Lower lobe of right lung (tissue), 2 donors: ENCODE measurements at regions not wholly inside any gene's neighbourhood (a gene's known extent, or its start where the extent isn't known, plus 50 kb on each side); places are given as distances from the start of the nearest gene placed in this dataset.

Experiments used
- ATAC-seq, 2 donors: fragments of 200-7000 bp; cut with Tn5 transposase; one replicate each; pipeline ENCODE4 v1.9.1; 2020 to 2022; ENCODE audit warnings: mild to moderate bottlenecking in 2 of 2, moderate library complexity in 2 of 2
- DNase-seq: peaks from one replicate; pipeline ENCODE4 v3.0.0-alpha.2; 2020
- H3K27ac ChIP-seq: fragments of 200-600 bp; one replicate; pipeline ENCODE4 v1.8.0; 2022
- H3K27me3 ChIP-seq: fragments of 200-600 bp; one replicate; pipeline ENCODE4 v1.8.0; 2022; ENCODE audit warnings: low read depth
- H3K36me3 ChIP-seq: fragments of 200-600 bp; one replicate; pipeline ENCODE4 v1.8.0; 2022; ENCODE audit warnings: mild to moderate bottlenecking
- H3K4me1 ChIP-seq: fragments of 200-600 bp; one replicate; pipeline ENCODE4 v1.8.0; 2022
- H3K4me3 ChIP-seq: fragments of 200-600 bp; one replicate; pipeline ENCODE4 v1.8.0; 2022; ENCODE audit warnings: mild to moderate bottlenecking
- H3K9me3 ChIP-seq: fragments of 200-600 bp; one replicate; pipeline ENCODE4 v1.8.0; 2022
- CTCF ChIP-seq: fragments of 200-600 bp; IDR thresholded peaks from one replicate; pipeline ENCODE4 v1.8.0; 2022; ENCODE audit warnings: antibody characterized with exemption, mild to moderate bottlenecking
- intact Hi-C: fragments of 100-400 bp; cut with DNase I; formaldehyde crosslinking; loops from one replicate; pipeline ENCODE4 v1.11.0; 2022
- donor health status: DM: no; HTN: yes; CAD: no; lungs with severe emphysema.

DNA sequence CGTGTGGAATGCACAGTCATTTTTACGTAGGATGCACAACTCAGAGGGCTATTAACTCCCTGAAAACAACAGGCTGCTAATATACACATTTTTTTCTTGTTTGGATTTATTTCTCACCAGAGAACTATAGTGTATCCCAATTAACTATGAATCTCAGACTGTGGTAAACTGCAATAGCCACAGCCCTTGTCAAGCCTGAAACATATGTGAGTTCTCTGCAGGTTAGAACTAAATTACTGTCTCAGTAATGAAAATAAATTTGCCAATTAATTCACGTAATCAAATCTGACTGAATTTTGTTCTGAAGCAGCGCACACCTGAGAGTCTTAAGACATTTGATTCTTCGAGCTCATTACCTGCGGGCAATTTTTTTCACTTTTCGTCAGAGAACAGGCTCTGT lies 318.6 kb downstream of the PMP22 start:
- H3K4me1 ChIP-seq, result no peaks in the 10 kb centered on the region
- DNase-seq, result no peak
- H3K36me3 ChIP-seq, result no peaks in the 10 kb centered on the region
- intact Hi-C loops, result no loop called here
- H3K27ac ChIP-seq, result no peak overlapping the region
- TF ChIP-seq CTCF, result no peak
- H3K4me3 ChIP-seq, result no peak overlapping the region
- no peak for ATAC-seq
- no peaks in the 10 kb centered on the region for H3K9me3 ChIP-seq
- H3K27me3 ChIP-seq, result no peaks in the 10 kb centered on the region

GRCh38 chr17:14942526-14943190 lies 322.5 kb downstream of the PMP22 start:
- DNase-seq (no peak), ATAC-seq (no peak)
- no peak overlapping the region for H3K4me3 ChIP-seq
- H3K9me3 ChIP-seq, result no peaks in the 10 kb centered on the region
- no peaks in the 10 kb centered on the region for H3K27me3 ChIP-seq
- H3K27ac ChIP-seq, result no peak overlapping the region
- H3K36me3 ChIP-seq, result no peaks in the 10 kb centered on the region
- no peak for TF ChIP-seq CTCF
- intact Hi-C loops, result no loop called here
- H3K4me1 ChIP-seq, result no peaks in the 10 kb centered on the region

- H3K27ac ChIP-seq, result no peak overlapping the region
These were observed 324.2 kb downstream of the PMP22 start for GRCh38 chr17:14940938-14941265.

DNA sequence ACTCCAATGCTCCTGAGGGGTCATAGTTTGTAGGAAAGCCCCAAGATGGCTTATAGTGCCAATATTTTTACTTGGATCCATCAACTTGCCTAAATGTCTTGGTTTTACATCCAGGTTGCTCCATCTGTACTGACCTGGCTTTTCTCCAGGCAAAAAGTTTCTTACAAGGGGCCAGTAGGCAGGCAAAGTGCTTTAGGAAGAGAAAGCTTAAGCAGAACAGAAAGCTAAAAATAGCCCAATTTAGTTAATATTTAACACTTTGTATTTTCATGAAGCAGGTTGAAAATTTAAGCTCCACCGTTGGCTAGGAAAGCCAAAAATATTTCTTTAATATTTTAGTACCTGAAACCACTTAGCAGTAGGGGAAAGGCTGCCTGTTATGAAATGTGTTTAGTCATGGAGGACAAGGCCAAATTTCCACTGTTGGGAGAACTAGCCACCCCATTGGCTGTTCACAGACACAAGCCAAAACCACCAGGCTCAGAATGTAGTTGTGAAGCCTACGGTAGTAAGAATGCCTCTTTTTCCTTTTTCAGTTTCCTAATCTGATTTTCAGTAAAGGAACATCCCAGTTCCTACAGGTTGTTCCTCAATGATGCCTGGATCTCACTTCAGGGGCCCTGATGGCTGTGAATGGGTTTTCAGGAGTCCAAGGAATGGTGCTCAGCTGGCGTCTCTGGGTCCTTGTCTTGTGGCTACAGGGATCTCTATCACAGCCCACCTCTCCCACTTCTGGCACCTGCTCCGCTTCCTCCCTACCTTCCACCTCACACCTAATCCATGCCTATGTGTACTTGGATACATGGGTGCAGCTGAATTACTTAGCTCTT lies 324.8 kb downstream of the PMP22 start:
- H3K36me3 ChIP-seq, result no peaks in the 10 kb centered on the region
- H3K4me1 ChIP-seq, result no peaks in the 10 kb centered on the region
- TF ChIP-seq CTCF, result no peak
- intact Hi-C loops, result no loop called here
- H3K4me3 ChIP-seq, result no peak overlapping the region
- H3K9me3 ChIP-seq, result no peaks in the 10 kb centered on the region
- no peak for DNase-seq
- peak; percentile 48 to 83 for ATAC-seq
- H3K27ac ChIP-seq, result no peak overlapping the region
- no peaks in the 10 kb centered on the region for H3K27me3 ChIP-seq

More at GRCh38 chr17:14940938-14941265, 324.2 kb downstream of the PMP22 start:
- Histone ChIP-seq H3K9me3 (no peaks in the 10 kb centered on the region), H3K4me3 (no peak overlapping the region), H3K27me3 (no peaks in the 10 kb centered on the region), H3K4me1 (no peaks in the 10 kb centered on the region), H3K36me3 (no peaks in the 10 kb centered on the region)
- intact Hi-C loops, result no loop called here
- ATAC-seq, result no peak
- TF ChIP-seq CTCF, result no peak
- no peak for DNase-seq

DNA sequence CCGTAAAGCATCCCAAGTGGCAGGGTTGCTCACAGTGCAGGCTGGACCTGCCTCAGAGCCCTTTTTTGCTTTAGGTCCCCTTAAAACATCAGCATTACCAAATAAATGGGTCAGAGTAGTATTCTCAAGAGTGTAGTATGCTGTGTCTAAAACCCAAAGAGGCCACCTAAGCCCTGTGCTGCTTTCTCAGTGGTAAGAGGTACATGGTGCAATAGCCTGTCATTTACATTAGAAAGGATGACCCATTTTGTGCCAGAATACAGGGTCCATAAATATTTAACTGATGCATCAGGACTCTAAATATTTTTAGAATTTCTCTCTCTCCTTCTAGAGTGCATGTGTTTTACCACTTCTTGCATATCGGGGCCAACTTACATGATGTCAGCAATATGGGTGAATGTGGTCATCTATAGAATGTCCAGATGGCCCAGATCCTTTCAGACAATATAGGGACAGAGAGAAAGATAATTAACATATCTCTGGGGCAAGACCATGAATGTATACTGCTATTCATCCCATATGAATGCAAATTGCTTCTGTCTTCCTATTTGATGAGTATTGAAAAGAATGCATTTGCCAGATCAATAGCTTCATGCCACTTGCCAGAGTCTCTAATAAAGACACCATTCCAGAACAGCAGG lies 329.2 kb downstream of the PMP22 start:
- DNase-seq (no peak), ATAC-seq (no peak)
- intact Hi-C loops, result no loop called here
- no peak overlapping the region for H3K4me3 ChIP-seq
- no peak for TF ChIP-seq CTCF
- no peaks in the 10 kb centered on the region for H3K4me1 ChIP-seq
- H3K9me3 ChIP-seq, result no peaks in the 10 kb centered on the region
- H3K36me3 ChIP-seq, result no peaks in the 10 kb centered on the region
- no peak overlapping the region for H3K27ac ChIP-seq
- no peaks in the 10 kb centered on the region for H3K27me3 ChIP-seq
